Lung (tissue), 11 donors: ENCODE measurements at regions not wholly inside any gene's neighbourhood (a gene's known extent, or its start where the extent isn't known, plus 50 kb on each side); places are given as distances from the start of the nearest gene placed in this dataset.

ENCODE experiments used
- ATAC-seq: fragments of 200-7000 bp; cut with Tn5 transposase; one replicate; pipeline ENCODE4 v1.9.1; 2020; ENCODE audit warnings: moderate number of reproducible peaks; ENCODE audit not compliant: insufficient read depth, low FRiP score
- DNase-seq, 3 donors: peaks; one replicate each; pipeline ENCODE4 v3.0.0-alpha.2; 2013 to 2017
- H3K27ac ChIP-seq, 2 donors: one replicate each; pipeline ENCODE4 v1.5.1; 2013; ENCODE audit warnings: mild to moderate bottlenecking in 2 of 2, moderate library complexity in 2 of 2, control low read depth in 1 of 2, inconsistent platforms in 1 of 2, low read depth in 1 of 2, low read length in 1 of 2
- H3K27me3 ChIP-seq, 3 donors: one replicate each; pipeline ENCODE4 v1.5.1; 2013; ENCODE audit warnings: low read length in 2 of 3; ENCODE audit not compliant: control insufficient read depth in 3 of 3, insufficient read depth in 3 of 3
- H3K36me3 ChIP-seq, 4 donors: one replicate each; pipeline ENCODE4 v1.5.1; 2013; ENCODE audit warnings: low read length in 4 of 4, mild to moderate bottlenecking in 1 of 4, moderate library complexity in 1 of 4; ENCODE audit not compliant: control insufficient read depth in 4 of 4, insufficient read depth in 4 of 4
- H3K4me1 ChIP-seq, 5 donors: one replicate each; pipeline ENCODE4 v1.5.1; 2013; ENCODE audit warnings: low read length in 5 of 5, mild to moderate bottlenecking in 2 of 5, moderate library complexity in 1 of 5; ENCODE audit not compliant: control insufficient read depth in 5 of 5, insufficient read depth in 5 of 5
- H3K4me3 ChIP-seq: one replicate; pipeline ENCODE4 v1.5.1; 2013; ENCODE audit warnings: mild to moderate bottlenecking, control low read depth, moderate library complexity
- H3K9ac ChIP-seq, 2 donors: one replicate each; pipeline ENCODE4 v1.5.1; 2013; ENCODE audit warnings: low read length in 2 of 2, control low read depth in 1 of 2; ENCODE audit not compliant: insufficient read depth in 1 of 2
- H3K9me3 ChIP-seq, 4 donors: one replicate each; pipeline ENCODE4 v1.5.1; 2013; ENCODE audit warnings: low read length in 3 of 4, mild to moderate bottlenecking in 1 of 4, moderate library complexity in 1 of 4; ENCODE audit not compliant: control insufficient read depth in 4 of 4, insufficient read depth in 3 of 4
- WGBS, 2 donors: extraction: QIAGEN DNeasy Blood & Tissue Kit; methylation state at CpG; one replicate each; pipeline ENCODE4 v1.1.7; 2013; 5-methylcytosine and 5-hydroxymethylcytosine counted together
- TF ChIP-seq, protein P1 (sequence below): IDR thresholded peaks from 2 replicates; pipeline ENCODE4 v1.5.1; 2012; ENCODE audit warnings: mild to moderate bottlenecking; ENCODE audit errors: control extremely low read depth, extremely low read depth
- donor health status: control.
- donor health status: control.
- donor health status: Bipolar disorder and iron deficiency.
- donor health status: healthy.
- donor health status: DM: yes; HTN: yes; CAD: no.

DNA sequence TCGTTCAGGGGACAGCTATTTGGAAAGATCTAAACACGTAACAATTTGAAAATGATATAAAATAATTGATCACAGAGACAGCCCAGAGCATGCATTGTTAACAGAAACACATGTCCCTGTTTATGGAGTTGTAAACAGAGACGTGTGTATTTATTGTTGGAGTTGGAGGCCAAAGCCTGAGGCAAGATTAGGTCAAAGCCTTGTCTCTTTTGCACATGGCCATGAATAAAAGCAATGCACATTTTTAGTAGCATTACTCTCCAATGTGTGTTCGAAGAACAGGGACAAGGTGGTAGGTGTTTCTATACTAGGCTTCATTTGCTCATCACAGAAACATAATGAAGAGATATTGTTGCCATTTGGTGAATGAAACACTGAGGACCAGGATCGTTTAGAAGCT, 841.5 kb upstream of the FANCL start:
- no peak overlapping the region for H3K27ac ChIP-seq
- H3K4me3 ChIP-seq: no peak overlapping the region
- TF ChIP-seq, protein P1, sequence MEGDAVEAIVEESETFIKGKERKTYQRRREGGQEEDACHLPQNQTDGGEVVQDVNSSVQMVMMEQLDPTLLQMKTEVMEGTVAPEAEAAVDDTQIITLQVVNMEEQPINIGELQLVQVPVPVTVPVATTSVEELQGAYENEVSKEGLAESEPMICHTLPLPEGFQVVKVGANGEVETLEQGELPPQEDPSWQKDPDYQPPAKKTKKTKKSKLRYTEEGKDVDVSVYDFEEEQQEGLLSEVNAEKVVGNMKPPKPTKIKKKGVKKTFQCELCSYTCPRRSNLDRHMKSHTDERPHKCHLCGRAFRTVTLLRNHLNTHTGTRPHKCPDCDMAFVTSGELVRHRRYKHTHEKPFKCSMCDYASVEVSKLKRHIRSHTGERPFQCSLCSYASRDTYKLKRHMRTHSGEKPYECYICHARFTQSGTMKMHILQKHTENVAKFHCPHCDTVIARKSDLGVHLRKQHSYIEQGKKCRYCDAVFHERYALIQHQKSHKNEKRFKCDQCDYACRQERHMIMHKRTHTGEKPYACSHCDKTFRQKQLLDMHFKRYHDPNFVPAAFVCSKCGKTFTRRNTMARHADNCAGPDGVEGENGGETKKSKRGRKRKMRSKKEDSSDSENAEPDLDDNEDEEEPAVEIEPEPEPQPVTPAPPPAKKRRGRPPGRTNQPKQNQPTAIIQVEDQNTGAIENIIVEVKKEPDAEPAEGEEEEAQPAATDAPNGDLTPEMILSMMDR: no peak
- no peak for DNase-seq
- no peaks in the 10 kb centered on the region for H3K4me1 ChIP-seq
- no peaks in the 10 kb centered on the region for H3K9me3 ChIP-seq
- 65 to 82% methylated on average over 5 of the region's 5 CpGs for WGBS, 2 donors
- H3K27me3 ChIP-seq: no peaks in the 10 kb centered on the region
- no peaks in the 10 kb centered on the region for H3K36me3 ChIP-seq
- no peak overlapping the region for H3K9ac ChIP-seq
- ATAC-seq: no peak

- Histone ChIP-seq H3K4me3 (no peak overlapping the region), H3K27me3 (no peaks in the 10 kb centered on the region), H3K9me3 (no peaks in the 10 kb centered on the region), H3K4me1 (peaks cover 0 to 8% (median 0%) of the 10 kb centered on the region in 5 donors), H3K36me3 (no peaks in the 10 kb centered on the region), H3K9ac (no peak overlapping the region), H3K27ac (no peak overlapping the region)
- TF ChIP-seq, protein P1: no peak
- ATAC-seq: no peak
- 88 to 93% methylated on average over 4 of the region's 4 CpGs for WGBS, 2 donors
- no peak for DNase-seq
These were observed 839.5 kb upstream of the FANCL start for GRCh38 chr2:59080451-59081181.

- TF ChIP-seq, protein P1: no peak
- no peak for DNase-seq
These were observed 836.9 kb upstream of the FANCL start for GRCh38 chr2:59077981-59078531.

More at GRCh38 chr2:59077981-59078531, 836.9 kb upstream of the FANCL start:
- H3K4me1 ChIP-seq: peaks cover 0 to 8% (median 0%) of the 10 kb centered on the region in 5 donors
- no peaks in the 10 kb centered on the region for H3K36me3 ChIP-seq
- 83 to 90% methylated on average over 6 of the region's 6 CpGs for WGBS, 2 donors
- no peak overlapping the region for H3K27ac ChIP-seq
- no peaks in the 10 kb centered on the region for H3K27me3 ChIP-seq
- ATAC-seq: no peak
- H3K9ac ChIP-seq: no peak overlapping the region
- no peaks in the 10 kb centered on the region for H3K9me3 ChIP-seq
- H3K4me3 ChIP-seq: no peak overlapping the region
